ENCODE measurements at regions not wholly inside any gene's neighbourhood (a gene's known extent, or its start where the extent isn't known, plus 50 kb on each side); places are given as distances from the start of the nearest gene placed in this dataset.

GRCh38 chr1:212189352-212189738 is 95.9 kb upstream of the PPP2R5A start:
- DNase-seq (ENCODE audit: low read depth in 2 of 2), result no peak

- no peak for DNase-seq (ENCODE audit: low read depth in 2 of 2)
Measured at GRCh38 chr1:212190169-212190568, 95.0 kb upstream of the PPP2R5A start.

- no peak for DNase-seq (ENCODE audit: low read depth in 2 of 2)
Measured at GRCh38 chr1:212192261-212192998, 92.8 kb upstream of the PPP2R5A start.

GRCh38 chr1:212196355-212196754 is 88.9 kb upstream of the PPP2R5A start:
- DNase-seq (ENCODE audit: low read depth in 2 of 2), result no peak

- no peak for DNase-seq (ENCODE audit: low read depth in 2 of 2)
Measured at GRCh38 chr1:212201461-212201860, 83.7 kb upstream of the PPP2R5A start.

DNA sequence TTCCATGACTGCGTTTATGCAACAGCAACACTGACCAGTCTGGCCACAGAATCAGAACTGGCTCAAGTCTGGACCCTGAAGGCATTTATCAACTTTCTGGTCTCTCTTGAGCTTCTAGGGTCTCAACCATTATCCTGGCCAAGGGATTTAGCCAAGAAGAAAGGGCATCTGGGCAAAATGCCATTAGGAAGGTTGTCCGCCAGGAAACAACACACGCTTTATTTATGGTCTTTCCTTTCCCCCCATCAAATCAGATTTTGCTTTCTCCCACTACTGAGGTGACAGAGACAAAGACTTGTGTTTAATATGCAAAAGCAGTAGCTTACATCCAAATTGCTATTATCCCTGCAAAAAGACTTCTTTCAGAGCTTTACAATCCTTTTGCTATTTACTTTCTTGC is 81.6 kb upstream of the PPP2R5A start:
- DNase-seq (ENCODE audit: low read depth in 2 of 2), result no peak

GRCh38 chr1:212205006-212205405 is 80.2 kb upstream of the PPP2R5A start:
- no peak for DNase-seq (ENCODE audit: low read depth in 2 of 2)

DNA sequence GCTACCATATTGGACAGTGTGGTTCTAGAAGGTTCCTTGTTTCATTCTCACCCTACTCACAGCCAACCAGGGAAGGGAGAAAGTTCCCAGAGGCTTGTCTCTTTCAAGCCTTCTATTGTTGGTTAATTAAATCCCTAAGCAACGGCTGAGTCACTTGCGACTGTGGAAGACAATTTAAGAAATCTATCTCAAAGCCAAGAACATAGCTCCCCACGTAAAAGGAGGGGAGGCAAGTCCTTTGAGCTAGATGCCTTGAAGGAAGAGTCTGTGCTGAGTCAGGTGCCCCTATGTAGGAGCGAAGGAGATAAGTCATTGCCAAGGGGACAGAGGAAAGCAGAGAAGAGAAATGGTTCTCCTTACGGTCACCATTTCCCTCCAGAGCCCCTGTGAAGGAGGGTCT is 79.4 kb upstream of the PPP2R5A start:
- DNase-seq (ENCODE audit: low read depth in 2 of 2), result no peak

GRCh38 chr1:212207118-212207517 is 78.1 kb upstream of the PPP2R5A start:
- DNase-seq (ENCODE audit: low read depth in 2 of 2), result no peak

- no peak for DNase-seq (ENCODE audit: low read depth in 2 of 2)
Measured at GRCh38 chr1:212207822-212208520, 77.2 kb upstream of the PPP2R5A start.

- no peak for DNase-seq (ENCODE audit: low read depth in 2 of 2)
Measured at GRCh38 chr1:212208978-212209644, 76.1 kb upstream of the PPP2R5A start.

- DNase-seq (ENCODE audit: low read depth in 2 of 2), result no peak
Measured at GRCh38 chr1:212211371-212211770, 73.8 kb upstream of the PPP2R5A start.

GRCh38 chr1:212212343-212212742 is 72.9 kb upstream of the PPP2R5A start:
- no peak for DNase-seq (ENCODE audit: low read depth in 2 of 2)

GRCh38 chr1:212212906-212213305 is 72.3 kb upstream of the PPP2R5A start:
- DNase-seq (ENCODE audit: low read depth in 2 of 2), result no peak

DNA sequence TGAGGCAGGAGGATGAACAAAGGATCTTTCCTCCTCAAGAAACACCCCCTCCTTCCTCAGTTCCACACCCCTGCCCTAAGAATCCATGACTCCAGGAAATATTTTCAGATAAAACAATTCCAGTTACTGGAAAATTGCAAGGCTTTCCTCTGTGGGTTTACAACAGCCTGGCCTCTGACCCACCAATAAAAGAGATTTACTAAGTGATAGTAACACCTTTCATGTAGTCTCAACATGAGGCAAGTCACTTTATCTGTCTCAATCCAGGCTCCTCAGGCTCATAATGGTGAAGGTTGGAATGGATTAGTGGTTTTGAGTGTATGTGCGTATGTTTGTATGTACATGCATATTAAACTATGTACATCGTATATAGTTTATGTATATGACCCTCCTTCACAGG is 71.4 kb upstream of the PPP2R5A start:
- no peak for DNase-seq (ENCODE audit: low read depth in 2 of 2)

DNA sequence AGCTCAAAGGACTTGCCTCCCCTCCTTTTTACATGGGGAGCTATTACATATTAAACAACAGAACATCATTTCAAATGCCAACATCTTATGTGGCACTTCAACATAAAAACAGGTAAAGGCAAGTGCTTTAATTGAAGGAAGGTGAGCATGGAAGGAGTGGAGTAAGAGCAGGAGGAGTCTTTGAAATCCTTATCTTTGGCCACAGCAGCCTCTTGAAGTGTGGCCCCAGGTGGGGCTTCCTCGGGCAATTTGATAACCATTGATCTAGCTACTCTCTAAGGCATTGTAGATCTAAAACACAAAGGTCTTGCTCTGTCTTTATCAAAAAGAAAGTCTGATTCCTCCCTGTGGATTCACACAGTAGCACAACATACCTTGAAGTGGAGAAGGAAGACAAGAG is 70.9 kb upstream of the PPP2R5A start:
- no peak for DNase-seq (ENCODE audit: low read depth in 2 of 2)

DNA sequence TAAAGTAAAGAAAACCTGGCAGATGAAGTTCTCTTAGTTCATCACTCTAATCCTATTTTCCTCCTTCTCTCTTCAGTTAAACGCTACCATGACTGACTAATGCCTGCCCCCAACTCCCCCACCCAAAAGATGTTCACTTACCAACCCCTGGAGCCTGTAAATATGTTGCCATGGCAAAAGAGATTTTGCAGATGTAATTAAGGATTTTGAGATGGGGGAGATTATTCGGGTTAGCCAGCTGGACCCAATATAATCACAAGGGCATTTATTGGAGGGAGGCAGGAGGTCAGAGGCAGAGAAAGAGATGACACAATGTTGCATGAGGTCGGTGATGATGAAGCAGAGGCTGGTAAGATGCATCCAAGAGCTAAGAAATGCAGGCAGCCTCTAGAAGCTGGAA is 69.3 kb upstream of the PPP2R5A start:
- no peak for DNase-seq (ENCODE audit: low read depth in 2 of 2)

GRCh38 chr1:212217633-212218032 is 67.6 kb upstream of the PPP2R5A start:
- DNase-seq (ENCODE audit: low read depth in 2 of 2), result no peak

DNA sequence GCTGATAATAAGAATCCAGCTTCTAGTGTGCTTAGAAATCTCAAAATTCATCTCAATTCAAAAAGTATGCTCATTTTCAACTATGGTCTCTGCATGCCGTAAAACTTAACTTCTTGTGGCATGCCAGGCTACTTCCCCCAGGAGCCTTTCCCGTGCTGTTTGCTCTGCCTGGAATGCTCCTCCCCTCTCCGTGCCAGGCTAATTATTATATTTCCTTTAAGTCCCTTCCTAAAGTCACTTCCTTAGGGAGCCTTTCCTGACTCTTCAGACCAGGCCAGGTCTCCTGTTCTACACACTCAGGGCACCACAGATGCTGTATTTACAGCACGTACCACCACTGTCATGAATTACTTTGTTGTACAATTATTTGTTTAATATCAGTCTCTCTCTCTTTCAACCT is 67.1 kb upstream of the PPP2R5A start:
- DNase-seq (ENCODE audit: low read depth in 2 of 2), result no peak

DNA sequence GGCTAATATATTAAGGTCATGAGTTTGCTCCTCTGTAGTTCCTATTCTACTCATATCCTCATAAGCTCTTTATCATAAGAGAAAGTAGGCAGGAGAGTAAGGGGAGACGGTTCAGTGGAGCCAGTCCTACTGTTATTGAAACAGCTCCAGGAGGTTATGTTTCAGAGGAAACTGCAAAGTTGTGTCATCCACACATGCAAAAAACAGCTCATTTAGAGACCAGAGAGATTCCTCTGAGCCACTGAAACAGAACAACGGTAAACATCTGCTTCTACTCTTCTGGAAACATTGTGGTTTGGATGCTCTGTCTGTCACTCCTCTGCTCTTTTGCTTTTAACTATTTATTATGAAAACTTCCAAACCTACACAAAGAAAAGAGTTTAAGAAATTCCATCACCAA is 66.3 kb upstream of the PPP2R5A start:
- DNase-seq (ENCODE audit: low read depth in 2 of 2), result peak; percentile 79 to 81

- DNase-seq (ENCODE audit: low read depth in 2 of 2), result peak in 1 of 2 experiments; percentile 15
Measured at GRCh38 chr1:212219679-212220463, 65.3 kb upstream of the PPP2R5A start.

DNA sequence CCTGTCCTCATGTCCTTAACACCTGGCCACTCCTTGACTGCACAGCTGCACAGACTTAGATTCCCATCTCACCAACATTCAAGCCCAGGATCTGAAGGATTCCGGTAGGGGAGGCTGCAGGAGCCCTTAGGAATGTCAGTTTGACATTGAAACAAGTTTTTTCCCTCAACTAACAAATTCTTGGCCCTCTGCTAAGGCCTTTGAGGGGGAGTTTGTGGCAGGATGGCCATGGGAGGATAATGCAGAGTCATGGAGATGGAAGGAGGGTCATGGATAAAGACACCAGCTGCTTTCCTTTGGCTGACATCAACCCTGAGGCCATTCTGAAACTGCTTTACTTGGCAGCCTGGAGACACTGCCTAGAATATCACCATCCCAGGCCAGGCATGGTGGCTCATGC is 63.4 kb upstream of the PPP2R5A start:
- no peak for DNase-seq (ENCODE audit: low read depth in 2 of 2)

Measured in fibroblast of skin of left biceps (primary cell).